GM21381 (cell line): ENCODE measurements at regions not wholly inside any gene's neighbourhood (a gene's known extent, or its start where the extent isn't known, plus 50 kb on each side); places are given as distances from the start of the nearest gene placed in this dataset.

Experiments
- ATAC-seq: cut with Tn5 transposase; IDR thresholded peaks from one replicate; pipeline ENCODE4 v1.9.1; 2021; ENCODE audit warnings: mild to moderate bottlenecking, moderate library complexity; ENCODE audit not compliant: unreplicated experiment

DNA sequence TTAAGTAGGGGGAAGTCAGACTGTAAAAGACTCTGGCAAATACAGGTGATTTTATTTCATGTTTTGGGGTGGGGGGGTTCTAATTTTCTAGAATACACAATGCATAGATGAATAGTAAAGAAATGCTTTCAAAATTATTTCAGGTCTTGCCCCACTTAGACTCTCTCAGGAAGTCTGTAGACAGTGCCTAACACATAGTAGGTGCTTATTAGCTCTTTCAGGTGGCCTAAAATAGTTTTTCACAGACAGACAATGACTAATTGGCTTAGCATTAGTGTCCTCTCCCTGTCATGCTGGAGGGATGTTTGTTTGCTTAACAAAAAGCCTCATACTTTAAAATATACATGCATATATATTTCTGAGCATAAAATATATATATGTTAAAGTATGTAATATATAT is 366.0 kb downstream of the SOX9 start:
- no peak for ATAC-seq

DNA sequence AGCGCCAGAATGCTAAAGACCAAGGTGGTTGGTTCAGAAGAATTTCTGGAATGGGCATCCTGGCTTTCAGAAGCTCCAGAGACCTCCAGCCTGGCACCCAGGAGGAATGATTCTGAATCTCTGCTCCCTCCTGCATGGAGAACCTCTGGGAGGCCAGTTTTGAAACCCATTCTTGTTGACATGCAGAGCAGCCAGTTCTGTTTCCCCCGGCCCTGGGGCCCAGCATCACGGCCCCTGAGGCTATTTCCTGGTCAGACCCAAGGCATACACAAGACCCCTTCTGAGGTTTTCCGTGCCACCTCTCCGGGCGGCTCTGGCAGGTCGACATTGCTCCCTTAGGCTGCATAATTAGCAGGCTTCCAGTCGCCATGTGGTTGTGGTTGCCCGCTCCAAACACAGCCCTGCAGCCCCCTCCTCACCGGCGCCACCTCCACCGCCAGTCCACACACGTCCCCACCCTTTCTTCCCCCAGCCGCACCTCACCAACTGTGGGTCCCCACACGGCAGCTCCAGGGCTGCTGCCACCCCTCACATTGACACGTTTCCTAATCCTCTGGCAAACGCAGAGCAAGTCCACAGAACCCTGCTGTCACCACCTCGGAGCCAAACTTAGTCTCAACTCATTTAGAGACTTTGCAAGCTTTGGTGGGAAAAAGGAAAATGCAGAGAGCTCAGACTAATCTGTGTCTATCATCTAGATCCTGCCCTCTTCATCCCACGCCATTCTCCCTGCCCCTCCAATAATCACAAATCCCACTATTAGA is 367.1 kb downstream of the SOX9 start:
- ATAC-seq: no peak

DNA sequence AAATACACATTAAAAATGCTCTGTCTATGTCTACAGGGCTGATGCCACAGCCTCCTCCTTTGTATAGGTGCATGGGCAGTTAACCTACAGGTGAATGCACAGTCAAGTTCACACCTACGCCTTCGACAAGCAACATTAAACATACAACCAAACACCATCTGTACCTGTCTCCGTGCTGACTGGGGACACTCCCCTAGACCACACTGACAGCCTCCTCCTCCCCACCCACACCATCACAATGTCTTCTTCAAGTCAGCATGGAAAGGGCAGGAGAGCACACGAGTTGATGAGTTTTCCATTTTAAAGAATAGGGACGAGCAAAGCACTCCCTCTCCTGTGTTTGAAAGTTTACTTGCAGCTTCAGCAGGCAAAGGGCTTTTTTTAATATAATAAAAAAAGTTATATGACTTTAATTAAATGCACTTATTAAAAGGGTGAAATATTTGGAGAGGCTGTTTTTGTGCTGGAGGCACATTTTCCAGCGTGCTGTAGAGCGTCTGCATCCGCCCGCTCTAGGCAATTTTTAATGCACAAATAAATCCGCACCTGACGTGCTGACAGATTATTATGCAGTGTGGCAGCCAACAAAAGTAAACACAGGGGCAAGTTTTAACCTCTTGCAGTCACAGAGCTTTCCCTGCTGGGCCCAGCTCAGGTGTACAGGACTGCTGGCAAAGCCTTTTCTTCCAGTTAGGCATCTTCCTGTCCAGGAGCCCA is 367.9 kb downstream of the SOX9 start:
- no peak for ATAC-seq

DNA sequence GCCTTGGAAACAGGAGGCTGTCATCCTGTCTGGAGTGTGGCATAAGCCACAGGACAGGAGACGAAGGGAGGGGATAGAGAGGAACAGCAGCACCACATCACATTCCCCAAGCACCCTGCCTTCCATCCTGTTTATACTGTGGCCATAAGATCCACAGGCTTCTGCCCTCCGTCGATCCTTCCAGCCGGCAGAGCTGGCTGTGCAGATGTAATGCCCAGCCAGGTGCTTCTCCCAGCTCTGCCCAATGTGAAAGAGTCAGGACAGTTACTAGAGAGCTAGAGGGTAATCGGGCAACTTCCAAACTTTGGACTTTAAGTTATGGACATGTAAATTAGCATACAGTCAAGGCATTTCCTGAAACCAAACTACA is 368.4 kb downstream of the SOX9 start:
- ATAC-seq: no peak

DNA sequence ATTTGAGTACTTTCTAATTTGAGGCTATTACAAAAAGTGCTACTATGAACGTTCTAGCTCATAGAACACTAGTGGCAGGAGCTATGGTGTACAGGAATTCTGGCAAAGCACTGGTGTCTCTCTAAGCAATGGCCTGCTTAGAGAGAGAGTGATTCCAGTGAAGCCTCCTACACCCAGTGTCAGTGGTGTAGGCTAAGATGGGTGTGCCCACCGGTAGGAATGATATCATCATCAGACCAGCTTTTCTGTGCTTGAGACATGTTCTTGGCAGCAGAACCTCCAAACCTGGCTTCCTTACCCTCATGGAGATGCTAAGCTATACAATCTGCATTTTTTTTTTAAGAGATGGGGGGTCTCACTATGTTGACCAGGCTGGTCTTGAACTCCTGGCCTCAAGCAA is 370.3 kb downstream of the SOX9 start:
- ATAC-seq: no peak

DNA sequence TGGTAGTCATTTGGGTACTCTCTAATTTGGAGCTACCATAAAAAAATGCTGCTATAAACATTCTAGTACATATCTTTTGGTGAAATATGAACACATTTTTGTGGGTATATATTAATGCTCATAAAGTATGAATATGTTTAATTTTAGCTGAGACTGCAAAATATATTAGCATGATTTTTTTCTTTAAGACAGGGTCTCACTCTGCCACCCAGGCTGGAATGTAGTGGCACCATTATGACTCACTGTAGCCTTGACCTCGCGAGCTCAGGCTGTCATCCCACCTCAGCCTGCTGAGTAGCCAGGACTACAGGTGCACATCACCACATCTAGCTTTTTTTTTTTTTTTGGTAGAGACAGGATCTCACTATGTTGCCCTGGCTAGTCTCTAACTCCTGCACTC is 371.7 kb downstream of the SOX9 start:
- ATAC-seq: no peak

DNA sequence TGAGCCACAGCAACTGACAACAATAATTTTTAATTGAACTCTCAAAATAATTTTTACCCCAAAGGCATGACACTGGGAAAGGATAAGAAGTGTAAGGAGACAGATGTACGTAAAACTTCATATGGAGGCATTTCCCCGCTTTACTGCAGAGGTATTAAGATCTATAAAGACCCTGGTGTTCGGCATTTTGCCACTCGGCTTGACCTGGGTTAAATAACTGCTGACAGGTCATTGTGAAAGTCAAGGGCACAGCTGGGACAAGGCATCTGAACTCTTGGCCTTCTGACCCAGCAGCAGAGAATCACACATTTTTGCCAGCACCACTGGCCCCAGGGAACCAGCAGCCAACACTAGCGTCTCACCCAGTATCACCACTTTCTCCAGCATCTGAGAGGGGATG is 372.1 kb downstream of the SOX9 start:
- ATAC-seq: no peak

DNA sequence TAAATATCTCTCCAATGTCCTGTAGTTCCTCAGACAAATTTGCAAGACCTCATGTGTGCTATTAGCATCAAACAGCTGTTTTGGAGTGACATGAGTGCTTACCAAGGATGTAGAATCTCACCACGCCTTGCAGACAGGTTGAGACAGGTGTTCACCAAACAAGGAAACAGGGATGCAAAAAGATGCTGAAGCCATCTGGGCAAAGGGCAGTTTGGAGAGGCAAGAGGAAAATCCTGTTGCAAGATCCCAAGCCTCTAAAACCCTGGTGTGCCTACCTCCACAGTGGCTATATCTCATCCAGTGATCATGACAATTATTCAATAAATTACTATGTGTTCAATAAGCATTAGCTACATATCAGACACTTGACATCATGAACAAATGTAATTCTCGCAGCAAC is 373.7 kb downstream of the SOX9 start:
- no peak for ATAC-seq

DNA sequence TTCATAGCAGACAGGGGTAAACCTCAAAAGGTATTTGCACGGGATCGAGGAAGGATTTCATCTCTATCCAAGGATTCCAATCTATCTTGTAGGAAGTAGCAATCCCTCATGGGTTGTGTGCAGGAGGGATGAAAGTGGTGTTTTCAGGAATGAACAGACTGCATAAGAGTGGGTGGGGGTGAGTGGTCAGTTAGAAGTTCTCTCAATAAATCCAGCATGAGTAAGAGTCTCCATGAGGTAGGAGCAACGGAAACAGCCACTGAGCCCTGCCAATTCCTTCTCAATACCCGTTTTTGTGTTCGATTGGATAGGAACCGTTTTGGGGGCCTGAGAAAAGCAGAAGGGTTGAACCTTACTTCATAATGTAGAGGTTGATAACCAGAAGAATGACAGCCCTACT is 375.6 kb downstream of the SOX9 start:
- ATAC-seq: no peak

DNA sequence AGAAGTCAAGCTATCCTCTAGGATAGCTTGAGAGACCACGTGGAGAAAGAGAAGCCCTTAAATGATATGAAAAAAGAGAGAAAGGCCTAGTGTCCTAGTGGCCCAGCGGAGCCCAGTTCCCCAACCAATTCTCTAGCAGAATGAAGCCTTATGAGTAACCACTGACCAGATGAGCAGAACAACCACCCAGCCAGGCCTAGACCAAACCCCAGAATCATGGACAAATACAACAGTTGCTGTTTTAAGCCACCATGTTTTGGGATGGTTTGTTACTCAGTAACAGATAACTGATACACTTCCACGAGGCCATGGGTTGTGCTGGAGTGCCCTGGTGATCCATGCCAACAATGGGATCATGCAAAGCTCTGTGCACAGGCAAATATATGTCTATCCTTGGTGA is 377.1 kb downstream of the SOX9 start:
- no peak for ATAC-seq

DNA sequence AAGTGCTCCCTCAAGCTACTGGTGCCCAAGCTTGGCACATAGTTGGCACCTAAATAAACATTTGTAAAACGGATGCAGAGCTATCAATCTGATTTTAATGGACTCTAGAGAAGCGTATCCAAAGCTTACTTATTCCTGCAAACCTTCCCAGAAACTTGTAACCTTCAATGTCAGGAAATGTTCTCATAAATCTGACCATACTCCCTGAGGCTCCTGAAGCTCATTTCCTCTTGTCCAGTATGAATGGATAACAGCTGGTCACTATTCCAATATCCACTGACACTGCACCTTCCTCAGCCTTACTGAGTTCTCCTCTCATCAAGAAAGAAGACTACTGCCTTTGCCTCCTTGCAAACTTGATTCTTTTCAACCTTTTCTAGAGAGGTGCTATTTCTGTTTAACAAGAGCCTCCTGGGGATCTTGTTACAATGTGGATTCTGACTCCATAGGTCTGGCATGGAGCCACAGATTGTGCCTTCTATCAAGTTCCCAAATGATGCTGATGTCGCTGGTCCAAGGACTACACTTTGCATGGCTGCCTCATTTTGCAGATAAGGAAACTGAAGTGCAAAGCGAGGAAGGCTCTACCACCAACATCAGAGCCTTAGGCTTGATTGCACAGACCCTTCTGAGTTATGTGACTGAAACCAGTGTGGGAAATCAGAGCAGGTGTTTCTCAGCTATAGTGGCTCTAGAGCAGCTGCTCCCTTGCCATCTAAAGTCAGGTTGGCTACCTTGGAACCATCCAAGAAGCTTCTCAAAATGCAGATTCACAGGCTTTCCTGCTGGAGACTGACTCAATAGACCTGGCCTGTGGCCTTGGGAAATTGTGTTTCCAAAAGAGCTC is 377.8 kb downstream of the SOX9 start:
- ATAC-seq: no peak

DNA sequence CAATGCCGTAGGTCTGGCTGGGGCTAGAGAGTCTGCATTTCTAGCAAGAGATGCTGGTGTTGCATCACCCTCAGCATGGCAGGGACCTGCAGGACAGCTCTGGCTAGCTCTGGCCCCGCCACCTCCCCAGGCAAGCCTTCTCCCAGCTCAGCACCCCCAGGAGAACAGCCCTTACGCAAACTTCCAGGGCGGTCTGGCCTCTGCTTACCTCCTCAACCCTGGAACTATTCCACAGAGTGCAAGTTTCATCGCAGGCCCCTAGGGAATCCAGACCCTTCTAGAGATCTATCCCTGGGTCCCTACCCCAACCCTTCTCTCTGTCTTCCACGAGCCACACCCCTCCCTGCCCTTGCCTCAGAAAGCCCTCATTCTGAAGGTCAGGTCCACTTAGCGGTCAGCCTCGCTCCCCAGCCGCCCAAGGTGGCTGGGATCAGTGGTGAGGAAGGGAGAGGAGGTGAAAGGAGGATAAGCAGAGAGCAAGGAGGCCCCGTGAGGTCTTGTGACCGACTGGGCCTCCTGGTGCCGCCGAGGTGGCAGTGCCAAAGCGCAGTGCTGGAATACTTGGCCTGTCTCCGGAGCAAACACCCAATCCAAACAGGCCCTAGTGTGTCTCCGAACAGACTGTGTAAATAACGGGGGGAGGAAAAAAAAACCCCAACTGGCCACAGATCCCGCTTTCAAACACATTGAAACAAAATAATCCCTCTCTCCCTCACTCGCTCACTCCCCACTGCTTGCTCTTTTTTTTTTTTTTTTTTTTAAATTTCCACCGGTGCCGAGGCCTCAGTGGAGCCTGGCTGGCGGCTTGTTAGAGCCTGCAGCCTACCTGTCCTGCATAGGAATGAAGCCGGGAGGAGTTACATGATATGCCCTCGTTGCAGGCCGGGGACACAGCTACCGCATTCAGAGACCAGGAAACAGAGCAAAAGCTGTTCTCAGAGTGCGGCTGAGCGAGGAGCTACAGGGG is 380.9 kb downstream of the SOX9 start:
- no peak for ATAC-seq

DNA sequence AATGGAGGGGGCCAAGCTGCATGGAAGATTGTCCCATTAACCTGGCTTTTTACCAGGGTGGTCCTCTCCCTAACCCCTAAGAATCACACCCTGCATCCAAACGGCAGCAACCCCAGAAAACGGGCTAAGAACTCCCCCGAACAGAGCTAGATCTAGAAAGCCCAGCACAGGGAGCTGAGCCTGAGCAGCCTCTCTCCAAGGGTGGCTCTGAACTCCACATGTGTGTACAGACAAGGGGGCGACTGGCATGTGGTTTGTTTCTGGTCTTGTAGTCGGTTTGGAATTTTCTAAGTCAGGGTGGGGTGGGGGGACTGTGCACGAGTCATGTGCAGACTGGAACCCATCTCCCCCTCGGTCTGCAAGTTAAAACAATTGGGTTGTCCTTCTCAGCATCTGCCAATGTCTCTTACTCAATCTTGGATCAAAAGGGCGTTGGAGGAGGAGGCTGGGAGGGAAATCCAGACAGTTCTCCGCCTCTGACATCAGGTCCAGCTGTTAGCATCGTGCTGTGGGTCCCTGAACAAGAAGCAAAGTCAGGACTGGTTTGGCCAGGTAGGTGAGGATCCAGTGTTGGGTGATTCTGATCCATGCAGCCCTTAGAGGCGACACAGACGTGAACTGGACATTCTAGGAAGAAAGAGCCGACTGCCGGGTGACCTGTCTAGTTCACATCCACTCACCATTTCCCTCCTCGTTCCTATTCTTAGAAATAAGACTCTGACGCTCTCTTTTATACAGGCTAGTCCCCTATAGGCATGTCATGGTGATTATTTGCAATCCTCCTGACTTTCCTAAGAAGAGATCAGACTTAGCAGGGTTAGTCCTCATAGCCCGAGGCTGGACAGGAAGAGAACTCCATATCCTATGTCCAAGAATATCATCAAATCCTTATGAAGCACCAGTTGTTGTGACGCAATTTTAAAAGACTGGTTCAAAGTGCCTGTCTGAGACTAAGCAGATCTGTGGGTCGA is 381.8 kb downstream of the SOX9 start:
- no peak for ATAC-seq

DNA sequence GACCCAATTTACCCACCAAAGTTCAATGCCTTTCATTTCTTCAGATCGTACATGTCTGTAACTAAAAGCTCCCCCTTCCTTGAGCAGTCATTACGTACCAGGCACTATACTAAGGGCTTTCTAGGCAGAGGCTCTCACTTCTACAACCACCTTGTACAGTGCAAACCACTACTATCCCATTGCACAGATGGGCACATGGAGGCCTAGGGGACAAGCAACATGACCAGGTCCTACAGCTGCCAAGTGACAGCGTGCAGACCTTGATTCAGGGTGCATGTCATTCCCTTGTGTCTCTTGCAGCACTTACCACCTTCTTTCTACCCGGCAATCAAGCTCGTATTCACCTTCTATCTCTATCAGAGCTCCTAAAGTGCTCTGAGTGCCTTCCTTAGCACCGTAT is 382.7 kb downstream of the SOX9 start:
- ATAC-seq: no peak

DNA sequence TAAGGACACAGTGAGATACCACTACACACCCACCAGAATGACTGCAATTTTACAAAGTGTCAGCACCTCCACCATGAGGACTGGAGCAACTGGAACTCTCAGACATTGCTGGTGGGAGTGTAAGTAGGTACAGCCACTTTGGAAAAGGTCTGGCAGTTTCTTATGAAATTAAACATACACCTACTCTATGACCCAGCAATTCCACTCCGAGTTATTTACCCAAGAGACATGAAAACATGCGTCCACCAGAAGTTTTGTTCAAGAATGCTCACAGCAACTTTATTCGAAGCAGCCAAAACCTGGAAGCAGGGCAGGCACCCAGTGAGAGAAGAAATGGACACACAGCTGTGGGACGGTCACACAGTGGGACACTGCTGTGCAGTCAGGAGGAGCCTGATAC is 384.0 kb downstream of the SOX9 start:
- ATAC-seq: no peak

DNA sequence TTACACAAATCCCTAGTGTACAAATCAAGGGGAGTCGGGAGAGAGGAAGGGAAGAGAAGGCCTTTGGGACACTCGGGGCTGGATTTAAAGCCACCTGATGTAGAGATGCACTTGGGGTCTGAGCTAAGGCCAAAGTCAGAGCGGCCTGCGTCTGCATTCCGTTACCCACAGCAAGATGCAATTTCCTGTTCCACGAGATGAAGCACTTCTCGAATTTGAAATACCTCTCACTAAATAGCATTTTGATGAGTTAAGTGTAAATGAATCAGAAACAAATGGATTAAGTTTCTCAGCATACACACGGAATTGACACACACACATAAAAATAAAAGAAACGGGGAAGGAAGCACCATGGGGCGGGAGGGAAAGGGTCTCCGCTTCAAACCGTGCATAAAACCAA is 386.0 kb downstream of the SOX9 start:
- no peak for ATAC-seq

DNA sequence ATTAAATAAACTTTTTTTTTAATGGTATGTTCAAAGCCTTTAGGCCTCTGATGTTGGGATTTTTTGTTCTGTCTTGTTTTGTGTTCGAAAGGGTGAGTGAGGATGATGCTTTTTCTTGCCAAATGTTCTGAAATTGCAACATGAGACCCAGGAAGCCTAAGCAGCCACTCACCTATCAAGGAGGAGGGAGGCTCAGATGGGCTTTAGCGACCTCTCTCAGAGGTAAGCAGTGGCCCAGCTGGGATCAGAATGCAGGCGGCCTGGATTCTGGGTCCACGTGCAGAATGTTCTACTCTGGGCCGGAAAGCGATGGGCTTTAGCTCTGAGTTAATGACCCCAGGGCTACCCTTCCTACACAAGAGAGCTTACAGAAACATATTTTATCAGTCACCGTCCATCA is 386.6 kb downstream of the SOX9 start:
- ATAC-seq: no peak

DNA sequence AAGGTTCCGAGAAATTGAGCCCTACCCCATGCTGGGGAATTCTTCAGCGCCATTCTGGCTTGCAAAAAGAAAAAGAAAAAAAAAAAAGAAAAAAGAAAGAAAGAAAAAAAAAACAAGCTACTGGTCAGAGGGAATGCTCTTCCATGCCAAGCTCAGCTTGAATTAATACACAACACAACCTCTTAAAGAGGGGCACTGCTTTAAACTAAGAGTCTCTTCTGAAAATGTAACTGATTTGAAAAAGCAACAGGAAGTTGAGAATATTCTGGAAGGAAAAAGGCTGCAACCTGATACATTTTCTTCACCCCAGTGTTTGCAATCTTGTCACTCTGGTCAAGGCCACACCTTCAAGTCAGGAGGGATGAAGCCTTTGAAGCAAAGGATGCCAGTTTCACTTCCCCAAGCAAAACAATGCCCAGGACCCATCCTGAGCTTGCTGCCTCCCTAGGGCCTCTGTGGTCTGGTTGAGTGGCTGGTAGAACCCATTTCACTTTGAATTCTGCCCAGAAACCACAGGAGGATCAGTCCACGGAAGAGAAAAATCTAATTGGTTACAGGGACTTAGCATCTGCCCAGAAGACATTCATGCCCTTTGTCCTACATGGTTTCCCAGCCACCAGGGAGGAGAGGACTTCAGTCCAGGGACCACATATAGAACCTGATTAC is 389.7 kb downstream of the SOX9 start:
- ATAC-seq: peak; percentile 68

DNA sequence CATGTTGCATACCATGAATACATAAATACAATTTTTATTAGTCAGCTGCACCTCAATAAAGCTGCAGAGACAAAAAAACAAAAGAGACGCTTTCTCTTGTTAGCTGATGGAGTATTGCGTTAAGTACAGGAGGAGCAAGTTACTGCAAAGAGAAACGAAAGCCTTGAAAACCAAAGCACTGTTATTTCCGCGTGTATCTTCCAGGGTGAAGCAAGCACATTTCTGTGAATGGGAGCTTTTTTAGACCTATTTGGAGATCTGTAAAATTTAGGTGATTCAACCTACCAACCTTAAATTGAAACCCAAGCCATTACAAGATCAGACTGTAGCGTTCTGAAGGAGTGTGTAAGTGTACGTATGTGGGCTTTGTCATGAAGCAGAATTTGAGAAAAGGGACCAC is 390.4 kb downstream of the SOX9 start:
- no peak for ATAC-seq
